PC-3 (cell line): ENCODE measurements at regions not wholly inside any gene's neighbourhood (a gene's known extent, or its start where the extent isn't known, plus 50 kb on each side); places are given as distances from the start of the nearest gene placed in this dataset.

Experiments
- EZH2 ChIP-seq: fragments of 300-600 bp; sonication (generic); IDR thresholded peaks from one replicate; pipeline ENCODE4 v1.6.1; 2017; ENCODE audit warnings: antibody characterized with exemption, mild to moderate bottlenecking, low read length; ENCODE audit not compliant: unreplicated experiment
- TF ChIP-seq, protein P1 (sequence below): fragments of 300-600 bp; sonication (generic); conservative IDR thresholded peaks from 2 replicates; pipeline ENCODE4 v1.5.1; 2017; ENCODE audit warnings: antibody characterized with exemption, low read depth, mild to moderate bottlenecking, low read length

DNA sequence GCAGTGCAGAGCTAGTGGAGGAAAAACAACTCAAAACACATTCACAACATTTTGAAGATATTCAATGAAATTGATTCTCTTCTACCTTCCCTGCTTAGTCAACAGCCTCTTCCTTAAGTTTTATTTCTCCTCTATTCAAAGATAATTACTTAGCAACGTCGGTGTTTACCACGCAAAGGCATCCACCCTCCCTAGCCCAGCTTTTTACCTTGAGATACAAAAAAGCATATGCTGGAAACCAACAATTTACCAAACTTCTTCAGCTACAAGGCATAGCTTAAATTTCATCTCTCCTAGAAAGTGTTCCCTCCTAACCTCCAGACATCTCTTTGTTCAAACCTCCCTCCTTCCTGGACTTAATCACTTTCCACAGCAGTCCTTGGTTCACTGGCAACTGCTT is 102.8 kb upstream of the SOD1 start:
- TF ChIP-seq, protein P1, sequence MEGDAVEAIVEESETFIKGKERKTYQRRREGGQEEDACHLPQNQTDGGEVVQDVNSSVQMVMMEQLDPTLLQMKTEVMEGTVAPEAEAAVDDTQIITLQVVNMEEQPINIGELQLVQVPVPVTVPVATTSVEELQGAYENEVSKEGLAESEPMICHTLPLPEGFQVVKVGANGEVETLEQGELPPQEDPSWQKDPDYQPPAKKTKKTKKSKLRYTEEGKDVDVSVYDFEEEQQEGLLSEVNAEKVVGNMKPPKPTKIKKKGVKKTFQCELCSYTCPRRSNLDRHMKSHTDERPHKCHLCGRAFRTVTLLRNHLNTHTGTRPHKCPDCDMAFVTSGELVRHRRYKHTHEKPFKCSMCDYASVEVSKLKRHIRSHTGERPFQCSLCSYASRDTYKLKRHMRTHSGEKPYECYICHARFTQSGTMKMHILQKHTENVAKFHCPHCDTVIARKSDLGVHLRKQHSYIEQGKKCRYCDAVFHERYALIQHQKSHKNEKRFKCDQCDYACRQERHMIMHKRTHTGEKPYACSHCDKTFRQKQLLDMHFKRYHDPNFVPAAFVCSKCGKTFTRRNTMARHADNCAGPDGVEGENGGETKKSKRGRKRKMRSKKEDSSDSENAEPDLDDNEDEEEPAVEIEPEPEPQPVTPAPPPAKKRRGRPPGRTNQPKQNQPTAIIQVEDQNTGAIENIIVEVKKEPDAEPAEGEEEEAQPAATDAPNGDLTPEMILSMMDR: no peak
- no peak for TF ChIP-seq EZH2
